Lower leg skin (tissue), 3 donors: ENCODE measurements at regions not wholly inside any gene's neighbourhood (a gene's known extent, or its start where the extent isn't known, plus 50 kb on each side); places are given as distances from the start of the nearest gene placed in this dataset.

Source experiments
- CTCF ChIP-seq, 3 donors: fragments of 450-650 bp; IDR thresholded peaks; one replicate each; pipeline ENCODE4 v1.5.1; 2016; ENCODE audit warnings: antibody characterized with exemption in 3 of 3, mild to moderate bottlenecking in 3 of 3, moderate library complexity in 2 of 3
- POLR2A ChIP-seq, 2 donors: fragments of 450-650 bp; IDR thresholded peaks; one replicate each; pipeline ENCODE4 v1.6.1; 2016 to 2017; ENCODE audit warnings: antibody characterized with exemption in 2 of 2, mild to moderate bottlenecking in 1 of 2, moderate library complexity in 1 of 2

DNA sequence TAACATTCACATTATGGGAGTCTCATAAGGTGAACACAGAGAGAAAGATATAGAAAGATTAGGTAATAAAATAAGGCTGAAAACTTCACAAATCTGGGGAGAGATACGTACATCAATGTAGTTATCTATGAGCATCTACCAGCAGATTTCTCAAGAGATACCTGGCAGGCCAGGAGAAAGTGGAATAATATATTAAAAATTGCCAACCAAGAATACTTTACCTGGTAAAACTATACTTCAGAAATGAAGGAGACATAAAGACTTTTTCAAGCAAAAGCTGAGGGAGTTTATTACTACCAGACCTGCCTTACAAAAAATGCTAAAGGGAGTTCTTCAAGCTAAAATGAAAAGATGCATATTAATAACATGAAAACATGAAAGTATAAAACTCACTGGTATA, 78.8 kb upstream of the COMTD1 start:
- no peak for TF ChIP-seq POLR2A (IDR thresholded peaks at IDR 0.05)
- no peak for TF ChIP-seq CTCF (IDR thresholded peaks at IDR 0.05)
